Stomach (tissue), 8 donors: ENCODE measurements at regions not wholly inside any gene's neighbourhood (a gene's known extent, or its start where the extent isn't known, plus 50 kb on each side); places are given as distances from the start of the nearest gene placed in this dataset.

ENCODE experiments used
- DNase-seq, 2 donors: peaks; one replicate each; pipeline versions ENCODE4 v3.0.0 to v3.0.0-alpha.2; 2013 to 2019
- H3K27ac ChIP-seq, 5 donors: fragments of 200-600 bp in 4 of 5; sonication (generic) in 4 of 5; one replicate each; pipeline ENCODE4 v1.5.1; 2013 to 2019; ENCODE audit warnings: mild to moderate bottlenecking in 1 of 5, moderate library complexity in 1 of 5
- H3K27me3 ChIP-seq, 3 donors: fragments of 200-600 bp; sonication (generic); one replicate each; pipeline ENCODE4 v1.5.1; 2017 to 2019; ENCODE audit warnings: mixed run types in 1 of 3
- H3K36me3 ChIP-seq, 4 donors: fragments of 200-600 bp; sonication (generic); 1 replicate in 3 of 4; 2 replicates in 1 of 4; pipeline ENCODE4 v1.5.1; 2016 to 2019
- H3K4me1 ChIP-seq, 4 donors: fragments of 200-600 bp; sonication (generic); one replicate each; pipeline ENCODE4 v1.5.1; 2016 to 2019
- H3K4me3 ChIP-seq, 4 donors: fragments of 200-600 bp; sonication (generic) in 3 of 4; one replicate each; pipeline ENCODE4 v1.5.1; 2016 to 2019; ENCODE audit warnings: mild to moderate bottlenecking in 1 of 4
- H3K9me3 ChIP-seq, 4 donors: fragments of 200-600 bp; sonication (generic); one replicate each; pipeline ENCODE4 v1.5.1; 2016 to 2019
- EP300 ChIP-seq: sonication (generic); formaldehyde crosslinking; IDR thresholded peaks from one replicate; pipeline ENCODE4 v1.6.1; 2017; ENCODE audit warnings: antibody characterized with exemption
- POLR2A ChIP-seq, 4 donors: fragments of 450-650 bp; IDR thresholded peaks; one replicate each; pipeline ENCODE4 v1.6.1; 2016; ENCODE audit warnings: antibody characterized with exemption in 4 of 4, control low read depth in 2 of 4, mild to moderate bottlenecking in 1 of 4, moderate library complexity in 1 of 4
- POLR2AphosphoS5 ChIP-seq, 3 donors: sonication (generic); formaldehyde crosslinking; IDR thresholded peaks; one replicate each; pipeline ENCODE4 v1.6.1; 2016; ENCODE audit warnings: antibody characterized with exemption in 3 of 3
- WGBS, 5 donors: extraction: QIAGEN DNeasy Blood & Tissue Kit in 3 of 5; methylation state at CpG; one replicate each; pipeline versions ENCODE4 v1.1.5 to v1.1.7; 2013 to 2018; 5-methylcytosine and 5-hydroxymethylcytosine counted together
- intact Hi-C: fragments of 100-400 bp; cut with DNase I; formaldehyde crosslinking; loops from one replicate; pipeline ENCODE4 v1.15.1; 2023; ENCODE audit warnings: low total_unique reads
- TF ChIP-seq, protein P1 (sequence below), 7 experiments: fragments of 450-650 bp in 4 of 7; fragments of 200-600 bp in 3 of 7; sonication (generic) in 3 of 7; IDR thresholded peaks; one replicate each; pipeline ENCODE4 v1.5.1; 2016 to 2019; ENCODE audit warnings: antibody characterized with exemption in 7 of 7, control low read depth in 2 of 7, mild to moderate bottlenecking in 1 of 7
- donor health status: healthy with polysubstance abuse.
- donor health status: Bipolar disorder and iron deficiency.
- donor health status: healthy.

DNA sequence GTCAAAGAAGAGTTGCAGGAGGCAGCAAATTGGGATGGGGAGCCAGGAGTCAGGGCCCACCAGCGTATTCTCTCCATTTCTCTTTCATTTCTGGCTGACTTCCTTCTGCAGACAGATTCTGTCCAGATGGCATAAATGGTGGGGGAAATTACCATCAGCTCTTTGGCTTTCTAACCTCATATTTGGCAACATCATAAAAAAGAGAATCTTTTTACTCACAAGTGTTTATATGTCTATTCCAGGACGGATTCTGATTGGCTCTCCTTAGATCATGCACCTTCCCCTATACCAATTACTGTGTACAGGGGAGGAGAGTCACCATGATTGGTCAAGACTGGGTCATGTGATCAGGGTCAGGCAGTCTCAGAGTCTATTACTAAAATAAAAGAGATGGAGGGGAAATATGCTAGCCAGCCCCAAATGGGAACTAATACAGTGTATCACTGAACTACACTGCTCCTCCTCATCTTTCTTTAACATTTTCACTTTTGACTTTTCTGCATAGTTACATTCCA is 537.1 kb upstream of the EEF2KMT start:
- no peaks in the 10 kb centered on the region for H3K36me3 ChIP-seq
- H3K4me1 ChIP-seq: no peaks in the 10 kb centered on the region
- H3K27ac ChIP-seq: no peak overlapping the region
- H3K4me3 ChIP-seq: no peak overlapping the region
- no peaks in the 10 kb centered on the region for H3K27me3 ChIP-seq
- 38 to 68% (median 48%) methylated on average over 2 of the region's 2 CpGs for WGBS, 5 donors
- no peak for DNase-seq
- no peak for TF ChIP-seq POLR2A (IDR thresholded peaks at IDR 0.05)
- TF ChIP-seq EP300: no peak
- TF ChIP-seq, protein P1, sequence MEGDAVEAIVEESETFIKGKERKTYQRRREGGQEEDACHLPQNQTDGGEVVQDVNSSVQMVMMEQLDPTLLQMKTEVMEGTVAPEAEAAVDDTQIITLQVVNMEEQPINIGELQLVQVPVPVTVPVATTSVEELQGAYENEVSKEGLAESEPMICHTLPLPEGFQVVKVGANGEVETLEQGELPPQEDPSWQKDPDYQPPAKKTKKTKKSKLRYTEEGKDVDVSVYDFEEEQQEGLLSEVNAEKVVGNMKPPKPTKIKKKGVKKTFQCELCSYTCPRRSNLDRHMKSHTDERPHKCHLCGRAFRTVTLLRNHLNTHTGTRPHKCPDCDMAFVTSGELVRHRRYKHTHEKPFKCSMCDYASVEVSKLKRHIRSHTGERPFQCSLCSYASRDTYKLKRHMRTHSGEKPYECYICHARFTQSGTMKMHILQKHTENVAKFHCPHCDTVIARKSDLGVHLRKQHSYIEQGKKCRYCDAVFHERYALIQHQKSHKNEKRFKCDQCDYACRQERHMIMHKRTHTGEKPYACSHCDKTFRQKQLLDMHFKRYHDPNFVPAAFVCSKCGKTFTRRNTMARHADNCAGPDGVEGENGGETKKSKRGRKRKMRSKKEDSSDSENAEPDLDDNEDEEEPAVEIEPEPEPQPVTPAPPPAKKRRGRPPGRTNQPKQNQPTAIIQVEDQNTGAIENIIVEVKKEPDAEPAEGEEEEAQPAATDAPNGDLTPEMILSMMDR (IDR thresholded peaks at IDR 0.05): no peak
- TF ChIP-seq POLR2AphosphoS5 (IDR thresholded peaks at IDR 0.05): no peak
- intact Hi-C loops: no loop called here
- no peaks in the 10 kb centered on the region for H3K9me3 ChIP-seq

DNA sequence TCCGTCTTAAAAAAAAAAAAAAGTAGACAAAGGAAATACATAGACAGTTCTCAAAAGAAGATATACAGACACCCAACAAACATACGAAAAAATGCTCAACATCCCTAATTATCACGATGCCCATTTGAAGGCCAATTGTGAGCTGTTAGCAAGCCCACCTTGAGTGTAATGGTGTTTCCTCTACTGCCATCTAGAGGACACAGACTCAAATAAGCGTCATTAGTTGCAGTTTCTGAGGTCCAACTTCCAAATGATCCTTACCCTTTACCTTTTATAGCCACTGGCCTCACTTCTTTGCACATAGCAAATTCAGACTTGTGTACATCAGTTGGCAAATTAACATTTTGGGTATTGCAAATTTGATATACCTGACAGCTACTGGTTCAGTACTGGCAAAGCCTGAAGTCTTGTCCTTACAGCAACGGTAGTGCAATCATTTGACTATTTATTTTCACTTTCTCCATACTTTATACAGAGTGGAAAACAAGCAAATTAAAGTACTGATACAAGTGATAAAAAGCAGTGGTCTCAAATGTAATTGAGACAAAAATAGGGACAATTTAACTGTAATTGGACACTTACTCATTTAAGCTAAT is 536.3 kb upstream of the EEF2KMT start:
- H3K4me3 ChIP-seq: no peak overlapping the region
- H3K4me1 ChIP-seq: no peaks in the 10 kb centered on the region
- TF ChIP-seq, protein P1 (IDR thresholded peaks at IDR 0.05): peak in 2 of 7 experiments; percentile 24 to 34
- TF ChIP-seq EP300: no peak
- H3K27me3 ChIP-seq: no peaks in the 10 kb centered on the region
- 30 to 35% (median 33%) methylated on average over 5 of the region's 5 CpGs for WGBS, 5 donors
- no peaks in the 10 kb centered on the region for H3K36me3 ChIP-seq
- intact Hi-C loops: no loop called here
- DNase-seq: peak in 1 of 2 donors; percentile 47
- H3K27ac ChIP-seq: no peak overlapping the region
- H3K9me3 ChIP-seq: no peaks in the 10 kb centered on the region

DNA sequence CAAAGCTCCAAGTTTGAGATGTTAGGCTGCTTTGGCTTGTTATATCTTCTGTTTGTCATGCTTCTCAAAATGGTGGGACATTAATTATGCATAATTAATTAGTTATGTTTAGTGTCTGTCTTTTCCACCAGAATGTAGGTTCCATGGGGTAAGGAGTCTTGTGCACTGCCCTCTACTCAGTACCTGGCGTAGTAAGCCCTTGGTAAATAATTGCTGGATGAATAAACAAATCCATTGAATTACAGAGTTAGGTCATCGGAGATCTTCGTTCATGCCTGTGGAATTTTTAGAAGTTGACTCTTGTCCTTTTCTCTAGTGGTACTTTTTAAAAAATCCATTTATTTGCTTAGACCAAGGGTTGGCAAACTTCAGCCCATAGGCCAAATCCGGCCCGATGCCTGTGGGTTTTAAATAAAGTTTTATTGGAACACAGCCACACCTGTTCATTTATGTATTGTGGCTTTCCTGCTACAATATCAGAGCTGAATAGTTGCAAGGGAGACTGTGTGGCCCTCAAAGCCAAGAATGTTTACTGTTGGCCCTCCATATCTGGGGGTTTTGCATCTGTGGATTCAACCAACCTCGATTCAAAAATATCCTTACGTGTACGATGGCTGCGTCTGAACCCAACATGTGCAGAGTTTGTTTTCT is 524.8 kb upstream of the EEF2KMT start:
- 54 to 77% (median 65%) methylated on average over 9 of the region's 9 CpGs for WGBS, 5 donors

DNA sequence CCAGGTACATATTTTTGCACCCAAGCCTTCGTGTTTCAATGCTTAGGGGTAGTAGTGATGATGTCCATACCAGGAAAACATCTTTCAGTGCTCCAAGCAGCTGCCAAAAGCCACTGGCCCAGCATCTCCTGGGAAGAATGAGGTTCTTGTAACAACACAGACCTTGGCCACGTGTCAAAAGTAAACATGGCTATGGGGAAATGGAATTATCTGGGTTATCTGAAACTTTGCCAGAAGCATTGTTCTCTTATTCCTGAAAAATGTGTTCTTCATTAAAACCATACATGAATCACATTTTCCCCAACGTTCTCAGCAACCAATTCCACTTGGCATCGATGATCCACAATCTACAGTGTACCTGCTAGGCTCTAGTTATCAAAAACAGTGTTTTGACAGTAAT is 524.2 kb upstream of the EEF2KMT start:
- H3K27me3 ChIP-seq: peaks cover 0 to 20% (median 0%) of the 10 kb centered on the region in 3 donors
- H3K9me3 ChIP-seq: peaks cover 0 to 21% (median 0%) of the 10 kb centered on the region in 4 donors
- no peak for TF ChIP-seq EP300
- no peak for TF ChIP-seq POLR2AphosphoS5 (IDR thresholded peaks at IDR 0.05)
- no peak for TF ChIP-seq POLR2A (IDR thresholded peaks at IDR 0.05)
- TF ChIP-seq, protein P1 (IDR thresholded peaks at IDR 0.05): no peak
- peak; percentile 5 to 33 for DNase-seq
- no peaks in the 10 kb centered on the region for H3K36me3 ChIP-seq
- H3K4me1 ChIP-seq: peaks cover 0 to 7% (median 0%) of the 10 kb centered on the region in 4 donors
- intact Hi-C loops: no loop called here
- H3K4me3 ChIP-seq: no peak overlapping the region
- 15 to 30% (median 17%) methylated on average over 4 of the region's 4 CpGs for WGBS, 5 donors
- peak overlapping the region in 1 of 5 donors; percentile 27 for H3K27ac ChIP-seq

More for the DNA sequence above, 524.8 kb upstream of the EEF2KMT start:
- no peak for DNase-seq
- H3K4me3 ChIP-seq: no peak overlapping the region
- H3K36me3 ChIP-seq: no peaks in the 10 kb centered on the region
- H3K27me3 ChIP-seq: peaks cover 0 to 15% (median 0%) of the 10 kb centered on the region in 3 donors
- peak overlapping the region in 1 of 5 donors; percentile 27 for H3K27ac ChIP-seq
- intact Hi-C loops: no loop called here
- peaks cover 0 to 7% (median 0%) of the 10 kb centered on the region in 4 donors for H3K4me1 ChIP-seq
- H3K9me3 ChIP-seq: peaks cover 0 to 26% (median 0%) of the 10 kb centered on the region in 4 donors
- TF ChIP-seq POLR2A (IDR thresholded peaks at IDR 0.05) (no peak), EP300 (no peak), POLR2AphosphoS5 (IDR thresholded peaks at IDR 0.05) (no peak)
- TF ChIP-seq, protein P1 (IDR thresholded peaks at IDR 0.05): no peak
